ENCODE measurements at regions not wholly inside any gene's neighbourhood (a gene's known extent, or its start where the extent isn't known, plus 50 kb on each side); places are given as distances from the start of the nearest gene placed in this dataset.

DNA sequence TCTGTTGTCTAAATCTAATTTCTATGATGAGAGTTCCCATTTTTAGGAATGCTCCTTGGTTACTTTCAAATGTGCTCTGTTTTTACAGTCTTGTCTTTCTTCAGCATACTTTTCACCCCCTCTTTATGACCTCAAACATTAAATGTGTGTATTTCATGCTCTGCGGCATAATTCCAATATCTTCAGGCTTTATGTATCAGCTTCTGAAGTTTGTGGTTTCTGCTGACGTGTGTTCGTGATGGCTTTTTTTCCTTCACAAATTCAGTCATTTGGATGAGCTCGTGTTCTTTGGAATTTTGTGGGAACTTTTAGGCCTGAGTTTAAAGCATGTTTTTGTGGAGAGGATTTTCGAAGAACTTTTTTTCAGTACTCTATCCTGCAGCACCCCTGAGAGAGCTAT lies 97.7 kb upstream of the CHRNA7 start:
- TF ChIP-seq, protein P1, sequence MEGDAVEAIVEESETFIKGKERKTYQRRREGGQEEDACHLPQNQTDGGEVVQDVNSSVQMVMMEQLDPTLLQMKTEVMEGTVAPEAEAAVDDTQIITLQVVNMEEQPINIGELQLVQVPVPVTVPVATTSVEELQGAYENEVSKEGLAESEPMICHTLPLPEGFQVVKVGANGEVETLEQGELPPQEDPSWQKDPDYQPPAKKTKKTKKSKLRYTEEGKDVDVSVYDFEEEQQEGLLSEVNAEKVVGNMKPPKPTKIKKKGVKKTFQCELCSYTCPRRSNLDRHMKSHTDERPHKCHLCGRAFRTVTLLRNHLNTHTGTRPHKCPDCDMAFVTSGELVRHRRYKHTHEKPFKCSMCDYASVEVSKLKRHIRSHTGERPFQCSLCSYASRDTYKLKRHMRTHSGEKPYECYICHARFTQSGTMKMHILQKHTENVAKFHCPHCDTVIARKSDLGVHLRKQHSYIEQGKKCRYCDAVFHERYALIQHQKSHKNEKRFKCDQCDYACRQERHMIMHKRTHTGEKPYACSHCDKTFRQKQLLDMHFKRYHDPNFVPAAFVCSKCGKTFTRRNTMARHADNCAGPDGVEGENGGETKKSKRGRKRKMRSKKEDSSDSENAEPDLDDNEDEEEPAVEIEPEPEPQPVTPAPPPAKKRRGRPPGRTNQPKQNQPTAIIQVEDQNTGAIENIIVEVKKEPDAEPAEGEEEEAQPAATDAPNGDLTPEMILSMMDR (IDR thresholded peaks at IDR 0.05): no peak
- TF ChIP-seq POLR2A (IDR thresholded peaks at IDR 0.05): no peak
- no peak for TF ChIP-seq EP300 (IDR thresholded peaks at IDR 0.05)
